OCI-LY7 (cell line): ENCODE measurements at regions not wholly inside any gene's neighbourhood (a gene's known extent, or its start where the extent isn't known, plus 50 kb on each side); places are given as distances from the start of the nearest gene placed in this dataset.

Experiments used
- BruUV-seq: library from RNA; stranded (reverse); fragments of 400-500 nt; replicated peaks from 2 replicates; lab custom pipeline; 2021; lab: Mats Ljungman, UMichigan
- CTCF ChIA-PET: fragments of 300-600 bp; sonication (Branson Sonifier 250); formaldehyde crosslinking; loops from one replicate; lab custom pipeline; 2022; ENCODE audit warnings: antibody characterized with exemption; ENCODE audit not compliant: unreplicated experiment; lab: Charles Lee
- POLR2A ChIA-PET: fragments of 300-600 bp; sonication (Branson Sonifier 250); formaldehyde crosslinking; loops from one replicate; lab custom pipeline; 2022; ENCODE audit warnings: antibody characterized with exemption; lab: Charles Lee
- DNase-seq: peaks from one replicate; pipeline ENCODE4 v3.0.0-alpha.2; 2015; ENCODE audit warnings: low spot score
- H2AFZ ChIP-seq: fragments of 200-600 bp; sonication (generic), shearing (Covaris generic); 2 replicates; pipeline ENCODE4 v1.6.1; 2014; ENCODE audit warnings: mild to moderate bottlenecking, antibody characterized with exemption, low read length, moderate library complexity
- H3K27ac ChIP-seq: fragments of 200-600 bp; sonication (generic); 2 replicates; pipeline ENCODE4 v1.5.1; 2014; ENCODE audit warnings: mixed run types, low read depth, mild to moderate bottlenecking, moderate library complexity, low read length, inconsistent platforms; ENCODE audit not compliant: poor library complexity, severe bottlenecking
- H3K36me3 ChIP-seq: fragments of 200-600 bp; sonication (generic); 2 replicates; pipeline ENCODE4 v1.6.1; 2014; ENCODE audit warnings: mild to moderate bottlenecking, antibody characterized with exemption, low read length, moderate library complexity, mixed read lengths; ENCODE audit not compliant: insufficient read depth
- H3K4me1 ChIP-seq: fragments of 200-600 bp; sonication (generic); 2 replicates; pipeline ENCODE4 v1.5.1; 2014; ENCODE audit warnings: mild to moderate bottlenecking, low read length; ENCODE audit not compliant: insufficient read depth, poor library complexity, severe bottlenecking
- H3K4me2 ChIP-seq: fragments of 200-600 bp; sonication (generic); 2 replicates; pipeline ENCODE4 v1.6.1; 2014; ENCODE audit warnings: mild to moderate bottlenecking, low read length
- H3K4me3 ChIP-seq: fragments of 200-600 bp; sonication (generic); 2 replicates; pipeline ENCODE4 v1.5.1; 2014; ENCODE audit warnings: mild to moderate bottlenecking, low read depth, low read length; ENCODE audit not compliant: poor library complexity, severe bottlenecking
- H3K79me2 ChIP-seq: fragments of 200-600 bp; sonication (generic); 2 replicates; pipeline ENCODE4 v1.6.1; 2016; ENCODE audit warnings: low read depth, mild to moderate bottlenecking, low read length, moderate library complexity, mixed read lengths; ENCODE audit not compliant: insufficient read depth
- H3K9me2 ChIP-seq: fragments of 200-600 bp; sonication (generic); 2 replicates; pipeline ENCODE4 v1.6.1; 2016; ENCODE audit warnings: mild to moderate bottlenecking, low read length, mixed read lengths; ENCODE audit not compliant: insufficient read depth
- H3K9me3 ChIP-seq: fragments of 200-600 bp; sonication (generic); 2 replicates; pipeline ENCODE4 v1.6.1; 2014; ENCODE audit warnings: mild to moderate bottlenecking, mixed run types, low read length, mixed read lengths
- H4K20me1 ChIP-seq: fragments of 200-600 bp; sonication (generic); 2 replicates; pipeline ENCODE4 v1.6.1; 2014; ENCODE audit warnings: mild to moderate bottlenecking, antibody characterized with exemption, low read length, moderate library complexity, mixed read lengths; ENCODE audit not compliant: insufficient read depth
- CTCF ChIP-seq: fragments of 200-600 bp; sonication (generic); conservative IDR thresholded peaks from 2 replicates; pipeline ENCODE4 v1.5.1; 2014; ENCODE audit warnings: mild to moderate bottlenecking, antibody characterized with exemption, low read length, moderate library complexity, mixed read lengths
- EZH2phosphoT487 ChIP-seq: fragments of 200-600 bp; sonication (generic); IDR thresholded peaks from 2 replicates; pipeline ENCODE4 v1.6.1; 2018; ENCODE audit warnings: low read depth, borderline replicate concordance, mild to moderate bottlenecking, mixed run types, antibody characterized with exemption, low read length, moderate library complexity, mixed read lengths
- intact Hi-C: fragments of 100-400 bp; cut with micrococcal nuclease; formaldehyde crosslinking; loops from one replicate; pipeline ENCODE4 v1.10.0; 2022; ENCODE audit not compliant: unreplicated experiment

GRCh38 chr11:29265381-29265780 lies 751.4 kb downstream of the KCNA4 start:
- Histone ChIP-seq H4K20me1 (no peaks in the 10 kb centered on the region), H3K9me2 (no peaks in the 10 kb centered on the region), H3K4me1 (no peaks in the 10 kb centered on the region), H2AFZ (no peak overlapping the region), H3K79me2 (no peaks in the 10 kb centered on the region), H3K27ac (no peak overlapping the region), H3K9me3 (no peaks in the 10 kb centered on the region), H3K36me3 (no peaks in the 10 kb centered on the region), H3K4me2 (no peak overlapping the region), H3K4me3 (no peak overlapping the region)
- POLR2A ChIA-PET = no interaction called here
- intact Hi-C loops = no loop called here
- TF ChIP-seq EZH2phosphoT487 (no peak), CTCF (no peak)
- CTCF ChIA-PET = no interaction called here
- no peak for DNase-seq
- no TSS peak for BruUV-seq

- Histone ChIP-seq H4K20me1 (no peaks in the 10 kb centered on the region), H3K9me3 (no peaks in the 10 kb centered on the region), H2AFZ (no peak overlapping the region), H3K9me2 (no peaks in the 10 kb centered on the region), H3K36me3 (no peaks in the 10 kb centered on the region), H3K79me2 (no peaks in the 10 kb centered on the region), H3K4me1 (no peaks in the 10 kb centered on the region), H3K27ac (no peak overlapping the region), H3K4me2 (no peak overlapping the region), H3K4me3 (no peak overlapping the region)
- ChIA-PET POLR2A (no interaction called here), CTCF (no interaction called here)
- intact Hi-C loops = no loop called here
- BruUV-seq = no TSS peak
- TF ChIP-seq CTCF = no peak
- DNase-seq = no peak
These were observed 752.7 kb downstream of the KCNA4 start for GRCh38 chr11:29263971-29264682.

- no peaks in the 10 kb centered on the region for H3K4me1 ChIP-seq
- DNase-seq = no peak
- intact Hi-C loops = no loop called here
- no peaks in the 10 kb centered on the region for H4K20me1 ChIP-seq
- no peaks in the 10 kb centered on the region for H3K36me3 ChIP-seq
- no peak overlapping the region for H2AFZ ChIP-seq
- BruUV-seq = no TSS peak
- ChIA-PET POLR2A (no interaction called here), CTCF (no interaction called here)
- H3K4me3 ChIP-seq = no peak overlapping the region
- no peaks in the 10 kb centered on the region for H3K9me2 ChIP-seq
- no peaks in the 10 kb centered on the region for H3K9me3 ChIP-seq
- H3K4me2 ChIP-seq = no peak overlapping the region
- no peak overlapping the region for H3K27ac ChIP-seq
- no peak for TF ChIP-seq EZH2phosphoT487
- TF ChIP-seq CTCF = no peak
- H3K79me2 ChIP-seq = no peaks in the 10 kb centered on the region
These were observed 755.0 kb downstream of the KCNA4 start for GRCh38 chr11:29261831-29262230.
